ENCODE measurements at regions not wholly inside any gene's neighbourhood (a gene's known extent, or its start where the extent isn't known, plus 50 kb on each side); places are given as distances from the start of the nearest gene placed in this dataset.

GRCh38 chr10:128751284-128751683 is 625.1 kb upstream of the MKI67 start:
- Mint-ChIP-seq H3K9me3 (no peaks in the 10 kb centered on the region), H3K27me3 (ENCODE audit: low read depth) (no peaks in the 10 kb centered on the region), H3K27ac (no peak overlapping the region), H3K36me3 (ENCODE audit: low read depth) (no peaks in the 10 kb centered on the region), H3K4me3 (ENCODE audit: low read depth) (no peak overlapping the region), H3K4me1 (ENCODE audit: low read depth) (no peaks in the 10 kb centered on the region)
- DNase-seq (ENCODE audit: low spot score), result no peak
- intact Hi-C loops (cut with micrococcal nuclease), result no loop called here

DNA sequence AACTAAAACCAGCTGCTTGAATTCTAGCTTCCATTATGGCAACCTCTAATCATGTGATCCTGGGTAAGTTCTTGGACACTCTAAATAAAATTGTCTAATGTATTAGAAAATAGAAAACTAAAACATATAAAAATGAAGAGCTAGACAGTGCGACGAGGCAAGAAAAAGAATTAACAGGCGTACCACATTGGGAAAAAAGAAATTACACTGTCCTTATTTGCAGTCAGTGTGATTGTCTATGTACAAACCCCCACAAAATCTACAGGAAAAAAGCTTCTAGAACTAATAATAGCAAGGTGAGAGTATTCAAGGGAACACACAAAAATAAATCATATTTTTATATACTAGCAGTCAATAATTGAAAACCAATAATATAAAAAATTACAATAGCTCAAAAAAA is 625.6 kb upstream of the MKI67 start:
- intact Hi-C loops (cut with micrococcal nuclease), result no loop called here
- no peaks in the 10 kb centered on the region for H3K27me3 Mint-ChIP-seq (ENCODE audit: low read depth)

GRCh38 chr10:128759174-128759573 is 633.0 kb upstream of the MKI67 start:
- Mint-ChIP-seq H3K9me3 (no peaks in the 10 kb centered on the region), H3K36me3 (ENCODE audit: low read depth) (no peaks in the 10 kb centered on the region), H3K4me1 (ENCODE audit: low read depth) (no peaks in the 10 kb centered on the region), H3K27me3 (ENCODE audit: low read depth) (no peaks in the 10 kb centered on the region), H3K27ac (no peak overlapping the region), H3K4me3 (ENCODE audit: low read depth) (no peak overlapping the region)
- no peak for DNase-seq (ENCODE audit: low spot score)
- intact Hi-C loops (cut with micrococcal nuclease), result no loop called here

More for the DNA sequence above, 625.6 kb upstream of the MKI67 start:
- no peak for DNase-seq (ENCODE audit: low spot score)
- Mint-ChIP-seq H3K36me3 (ENCODE audit: low read depth) (no peaks in the 10 kb centered on the region), H3K27ac (no peak overlapping the region), H3K4me3 (ENCODE audit: low read depth) (no peak overlapping the region), H3K4me1 (ENCODE audit: low read depth) (no peaks in the 10 kb centered on the region), H3K9me3 (no peaks in the 10 kb centered on the region)

DNA sequence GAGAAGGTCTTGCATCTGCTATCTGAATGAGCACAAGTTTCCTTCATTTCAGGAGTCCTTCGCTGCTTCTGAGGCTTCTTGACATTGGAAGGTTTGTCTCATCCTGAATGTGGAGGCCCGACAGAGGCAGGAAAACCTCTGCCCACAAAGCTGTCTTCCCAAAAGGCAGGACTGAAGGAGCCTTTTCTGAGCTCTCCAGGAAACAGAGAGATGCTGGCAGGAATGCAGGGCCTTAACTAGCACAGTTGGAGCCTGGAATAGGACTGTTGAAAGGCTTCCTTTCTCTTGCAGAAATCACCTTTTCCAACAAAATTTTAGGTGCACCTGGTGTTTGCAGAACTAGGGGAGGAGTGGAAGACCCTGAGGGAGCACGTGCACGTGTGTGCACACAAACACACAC is 637.4 kb upstream of the MKI67 start:
- intact Hi-C loops (cut with micrococcal nuclease), result no loop called here
- Mint-ChIP-seq H3K36me3 (ENCODE audit: low read depth) (no peaks in the 10 kb centered on the region), H3K27ac (no peak overlapping the region), H3K27me3 (ENCODE audit: low read depth) (no peaks in the 10 kb centered on the region), H3K4me3 (ENCODE audit: low read depth) (no peak overlapping the region), H3K4me1 (ENCODE audit: low read depth) (no peaks in the 10 kb centered on the region), H3K9me3 (no peaks in the 10 kb centered on the region)
- no peak for DNase-seq (ENCODE audit: low spot score)

GRCh38 chr10:128764190-128764589 is 638.0 kb upstream of the MKI67 start:
- H3K9me3 Mint-ChIP-seq, result no peaks in the 10 kb centered on the region
- DNase-seq (ENCODE audit: low spot score), result no peak
- no peak overlapping the region for H3K4me3 Mint-ChIP-seq (ENCODE audit: low read depth)
- no peak overlapping the region for H3K27ac Mint-ChIP-seq
- H3K27me3 Mint-ChIP-seq (ENCODE audit: low read depth), result no peaks in the 10 kb centered on the region
- H3K4me1 Mint-ChIP-seq (ENCODE audit: low read depth), result no peaks in the 10 kb centered on the region
- H3K36me3 Mint-ChIP-seq (ENCODE audit: low read depth), result no peaks in the 10 kb centered on the region
- intact Hi-C loops (cut with micrococcal nuclease), result no loop called here

- intact Hi-C loops (cut with micrococcal nuclease), result no loop called here
- no peaks in the 10 kb centered on the region for H3K27me3 Mint-ChIP-seq (ENCODE audit: low read depth)
- no peak for DNase-seq (ENCODE audit: low spot score)
- no peak overlapping the region for H3K4me3 Mint-ChIP-seq (ENCODE audit: low read depth)
- no peaks in the 10 kb centered on the region for H3K36me3 Mint-ChIP-seq (ENCODE audit: low read depth)
- H3K27ac Mint-ChIP-seq, result no peak overlapping the region
- H3K4me1 Mint-ChIP-seq (ENCODE audit: low read depth), result no peaks in the 10 kb centered on the region
- H3K9me3 Mint-ChIP-seq, result no peaks in the 10 kb centered on the region
Measured at GRCh38 chr10:128766915-128767314, 640.7 kb upstream of the MKI67 start.

GRCh38 chr10:128774979-128775378 is 648.8 kb upstream of the MKI67 start:
- no peak overlapping the region for H3K4me3 Mint-ChIP-seq (ENCODE audit: low read depth)
- no peaks in the 10 kb centered on the region for H3K36me3 Mint-ChIP-seq (ENCODE audit: low read depth)
- H3K9me3 Mint-ChIP-seq, result no peaks in the 10 kb centered on the region
- DNase-seq (ENCODE audit: low spot score), result no peak
- intact Hi-C loops (cut with micrococcal nuclease), result no loop called here
- H3K27ac Mint-ChIP-seq, result no peak overlapping the region
- H3K4me1 Mint-ChIP-seq (ENCODE audit: low read depth), result no peaks in the 10 kb centered on the region
- H3K27me3 Mint-ChIP-seq (ENCODE audit: low read depth), result peaks cover 2% of the 10 kb centered on the region

- no peaks in the 10 kb centered on the region for H3K9me3 Mint-ChIP-seq
- H3K27me3 Mint-ChIP-seq (ENCODE audit: low read depth), result peaks cover 2% of the 10 kb centered on the region
- no peak overlapping the region for H3K27ac Mint-ChIP-seq
- intact Hi-C loops (cut with micrococcal nuclease), result no loop called here
- H3K4me3 Mint-ChIP-seq (ENCODE audit: low read depth), result no peak overlapping the region
- no peaks in the 10 kb centered on the region for H3K4me1 Mint-ChIP-seq (ENCODE audit: low read depth)
- DNase-seq (ENCODE audit: low spot score), result no peak
- H3K36me3 Mint-ChIP-seq (ENCODE audit: low read depth), result no peaks in the 10 kb centered on the region
Measured at GRCh38 chr10:128775743-128776142, 649.5 kb upstream of the MKI67 start.

DNA sequence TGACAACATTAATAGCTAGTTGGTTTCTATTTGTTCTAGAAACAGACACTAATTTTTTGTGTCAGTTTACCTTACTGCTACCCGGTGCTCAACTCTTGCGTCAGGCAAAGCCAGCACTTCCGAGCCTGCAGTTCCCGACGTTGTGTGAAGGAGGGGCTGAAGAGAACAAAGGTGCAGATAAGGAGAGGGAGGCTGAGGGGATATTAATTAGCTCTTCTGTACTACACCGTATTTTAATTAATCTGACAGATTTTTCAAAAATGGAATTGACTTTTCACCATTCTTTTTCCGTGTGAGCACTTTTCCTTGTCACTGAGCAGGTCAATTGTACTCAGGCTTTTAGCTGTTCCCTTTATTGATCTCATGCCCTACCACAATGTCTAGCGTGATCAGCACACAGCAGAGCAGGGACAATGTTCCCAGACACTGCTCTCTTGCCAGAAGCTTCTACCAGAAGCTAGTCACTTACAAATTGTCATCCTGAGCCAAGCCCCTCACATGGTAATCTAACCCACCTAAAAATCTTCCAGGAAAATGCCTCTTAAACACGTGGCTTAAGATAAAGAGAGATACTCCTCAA is 650.5 kb upstream of the MKI67 start:
- intact Hi-C loops (cut with micrococcal nuclease), result no loop called here
- H3K27ac Mint-ChIP-seq, result no peak overlapping the region

DNA sequence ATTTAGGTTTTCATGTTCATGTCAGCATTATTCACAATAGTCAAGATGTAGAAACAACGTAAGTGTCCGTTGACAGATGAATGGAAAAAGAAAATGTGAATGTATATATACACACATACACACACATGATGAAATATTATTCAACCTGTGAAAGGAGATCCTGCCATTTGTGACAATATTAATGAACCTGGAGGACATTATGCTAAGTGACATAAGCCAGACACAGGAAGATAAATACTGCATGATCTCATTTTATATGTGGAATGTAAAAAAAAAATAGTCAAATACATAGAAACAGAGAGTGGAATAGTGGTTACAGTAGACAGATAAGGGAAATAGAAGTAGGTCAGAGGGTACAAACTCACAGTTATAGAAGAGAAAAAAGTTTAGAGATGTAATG is 651.1 kb upstream of the MKI67 start:
- Mint-ChIP-seq H3K27me3 (ENCODE audit: low read depth) (peaks cover 2% of the 10 kb centered on the region), H3K9me3 (no peaks in the 10 kb centered on the region), H3K27ac (no peak overlapping the region), H3K4me1 (ENCODE audit: low read depth) (no peaks in the 10 kb centered on the region), H3K36me3 (ENCODE audit: low read depth) (no peaks in the 10 kb centered on the region), H3K4me3 (ENCODE audit: low read depth) (no peak overlapping the region)
- DNase-seq (ENCODE audit: low spot score), result no peak
- intact Hi-C loops (cut with micrococcal nuclease), result no loop called here

More for the DNA sequence above, 650.5 kb upstream of the MKI67 start:
- DNase-seq (ENCODE audit: low spot score), result no peak
- no peak overlapping the region for H3K4me3 Mint-ChIP-seq (ENCODE audit: low read depth)
- H3K4me1 Mint-ChIP-seq (ENCODE audit: low read depth), result no peaks in the 10 kb centered on the region
- peaks cover 2% of the 10 kb centered on the region for H3K27me3 Mint-ChIP-seq (ENCODE audit: low read depth)
- H3K36me3 Mint-ChIP-seq (ENCODE audit: low read depth), result no peaks in the 10 kb centered on the region
- H3K9me3 Mint-ChIP-seq, result no peaks in the 10 kb centered on the region

GRCh38 chr10:128779416-128779815 is 653.2 kb upstream of the MKI67 start:
- intact Hi-C loops (cut with micrococcal nuclease), result no loop called here
- no peak overlapping the region for H3K27ac Mint-ChIP-seq
- H3K4me3 Mint-ChIP-seq (ENCODE audit: low read depth), result no peak overlapping the region
- DNase-seq (ENCODE audit: low spot score), result no peak
- H3K36me3 Mint-ChIP-seq (ENCODE audit: low read depth), result no peaks in the 10 kb centered on the region
- H3K27me3 Mint-ChIP-seq (ENCODE audit: low read depth), result peaks cover 2% of the 10 kb centered on the region
- no peaks in the 10 kb centered on the region for H3K9me3 Mint-ChIP-seq
- no peaks in the 10 kb centered on the region for H3K4me1 Mint-ChIP-seq (ENCODE audit: low read depth)

GRCh38 chr10:128780156-128780761 is 654.0 kb upstream of the MKI67 start:
- no peak overlapping the region for H3K4me3 Mint-ChIP-seq (ENCODE audit: low read depth)
- H3K36me3 Mint-ChIP-seq (ENCODE audit: low read depth), result no peaks in the 10 kb centered on the region
- no peaks in the 10 kb centered on the region for H3K9me3 Mint-ChIP-seq
- no peaks in the 10 kb centered on the region for H3K4me1 Mint-ChIP-seq (ENCODE audit: low read depth)
- no peak for DNase-seq (ENCODE audit: low spot score)
- H3K27me3 Mint-ChIP-seq (ENCODE audit: low read depth), result peaks cover 2% of the 10 kb centered on the region
- no peak overlapping the region for H3K27ac Mint-ChIP-seq
- intact Hi-C loops (cut with micrococcal nuclease), result no loop called here

GRCh38 chr10:128781637-128782036 is 655.4 kb upstream of the MKI67 start:
- Mint-ChIP-seq H3K36me3 (ENCODE audit: low read depth) (no peaks in the 10 kb centered on the region), H3K27me3 (ENCODE audit: low read depth) (peaks cover 2% of the 10 kb centered on the region), H3K4me1 (ENCODE audit: low read depth) (no peaks in the 10 kb centered on the region), H3K9me3 (no peaks in the 10 kb centered on the region), H3K4me3 (ENCODE audit: low read depth) (no peak overlapping the region), H3K27ac (no peak overlapping the region)
- intact Hi-C loops (cut with micrococcal nuclease), result no loop called here
- no peak for DNase-seq (ENCODE audit: low spot score)

- H3K4me3 Mint-ChIP-seq (ENCODE audit: low read depth), result no peak overlapping the region
- H3K4me1 Mint-ChIP-seq (ENCODE audit: low read depth), result no peaks in the 10 kb centered on the region
- intact Hi-C loops (cut with micrococcal nuclease), result no loop called here
- H3K27ac Mint-ChIP-seq, result no peak overlapping the region
- no peaks in the 10 kb centered on the region for H3K9me3 Mint-ChIP-seq
- DNase-seq (ENCODE audit: low spot score), result no peak
- H3K36me3 Mint-ChIP-seq (ENCODE audit: low read depth), result no peaks in the 10 kb centered on the region
- H3K27me3 Mint-ChIP-seq (ENCODE audit: low read depth), result no peaks in the 10 kb centered on the region
Measured at GRCh38 chr10:128784444-128784843, 658.2 kb upstream of the MKI67 start.

Data from activated T-helper 2 cell treated with anti-CD3 and anti-CD28 coated beads, Interferon-gamma antibody, Interleukin-2, Interleukin-4, amounts not matched to agents 10 μg/mL and 5 μg/mL and 100 μg/mL, durations not matched to agents 14 hours and 24 hours and 36 hours (primary cell).